Lung (tissue), 11 donors: ENCODE measurements at regions not wholly inside any gene's neighbourhood (a gene's known extent, or its start where the extent isn't known, plus 50 kb on each side); places are given as distances from the start of the nearest gene placed in this dataset.

Experiments used
- ATAC-seq: fragments of 200-7000 bp; cut with Tn5 transposase; one replicate; pipeline ENCODE4 v1.9.1; 2020; ENCODE audit warnings: moderate number of reproducible peaks; ENCODE audit not compliant: insufficient read depth, low FRiP score
- DNase-seq, 3 donors: peaks; one replicate each; pipeline ENCODE4 v3.0.0-alpha.2; 2013 to 2017
- H3K27ac ChIP-seq, 2 donors: one replicate each; pipeline ENCODE4 v1.5.1; 2013; ENCODE audit warnings: mild to moderate bottlenecking in 2 of 2, moderate library complexity in 2 of 2, control low read depth in 1 of 2, inconsistent platforms in 1 of 2, low read depth in 1 of 2, low read length in 1 of 2
- H3K27me3 ChIP-seq, 3 donors: one replicate each; pipeline ENCODE4 v1.5.1; 2013; ENCODE audit warnings: low read length in 2 of 3; ENCODE audit not compliant: control insufficient read depth in 3 of 3, insufficient read depth in 3 of 3
- H3K36me3 ChIP-seq, 4 donors: one replicate each; pipeline ENCODE4 v1.5.1; 2013; ENCODE audit warnings: low read length in 4 of 4, mild to moderate bottlenecking in 1 of 4, moderate library complexity in 1 of 4; ENCODE audit not compliant: control insufficient read depth in 4 of 4, insufficient read depth in 4 of 4
- H3K4me1 ChIP-seq, 5 donors: one replicate each; pipeline ENCODE4 v1.5.1; 2013; ENCODE audit warnings: low read length in 5 of 5, mild to moderate bottlenecking in 2 of 5, moderate library complexity in 1 of 5; ENCODE audit not compliant: control insufficient read depth in 5 of 5, insufficient read depth in 5 of 5
- H3K4me3 ChIP-seq: one replicate; pipeline ENCODE4 v1.5.1; 2013; ENCODE audit warnings: mild to moderate bottlenecking, control low read depth, moderate library complexity
- H3K9ac ChIP-seq, 2 donors: one replicate each; pipeline ENCODE4 v1.5.1; 2013; ENCODE audit warnings: low read length in 2 of 2, control low read depth in 1 of 2; ENCODE audit not compliant: insufficient read depth in 1 of 2
- H3K9me3 ChIP-seq, 4 donors: one replicate each; pipeline ENCODE4 v1.5.1; 2013; ENCODE audit warnings: low read length in 3 of 4, mild to moderate bottlenecking in 1 of 4, moderate library complexity in 1 of 4; ENCODE audit not compliant: control insufficient read depth in 4 of 4, insufficient read depth in 3 of 4
- WGBS, 2 donors: extraction: QIAGEN DNeasy Blood & Tissue Kit; methylation state at CpG; one replicate each; pipeline ENCODE4 v1.1.7; 2013; 5-methylcytosine and 5-hydroxymethylcytosine counted together
- TF ChIP-seq, protein P1 (sequence below): IDR thresholded peaks from 2 replicates; pipeline ENCODE4 v1.5.1; 2012; ENCODE audit warnings: mild to moderate bottlenecking; ENCODE audit errors: control extremely low read depth, extremely low read depth
- donor health status: control.
- donor health status: control.
- donor health status: Bipolar disorder and iron deficiency.
- donor health status: healthy.
- donor health status: DM: yes; HTN: yes; CAD: no.

DNA sequence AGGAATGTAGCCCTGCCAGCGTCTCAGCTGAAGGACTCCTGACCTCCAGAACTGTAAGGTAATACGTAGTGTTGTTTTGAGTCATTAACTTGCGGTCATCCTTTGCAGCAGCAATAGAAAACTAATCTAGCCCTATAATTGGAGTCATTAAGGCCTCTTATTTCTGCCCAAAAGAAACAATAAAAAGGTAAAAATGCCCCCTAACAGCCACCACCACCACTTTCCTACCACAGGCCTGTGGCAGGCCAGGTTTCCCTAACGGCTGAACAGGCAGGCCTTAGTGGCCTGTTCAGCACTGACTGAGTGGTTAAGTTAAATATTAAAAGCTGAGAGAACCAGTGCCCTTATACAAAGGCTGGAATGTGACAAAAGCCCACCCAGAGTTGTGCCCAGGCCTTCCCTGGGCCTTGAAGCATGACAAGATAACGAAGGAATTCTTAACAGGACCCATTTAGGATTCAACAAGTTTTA is 286.5 kb upstream of the ERCC4 start:
- no peak for DNase-seq
- Histone ChIP-seq H3K36me3 (no peaks in the 10 kb centered on the region), H3K27me3 (no peaks in the 10 kb centered on the region), H3K9ac (no peak overlapping the region), H3K4me3 (no peak overlapping the region), H3K9me3 (peaks cover 0 to 5% (median 0%) of the 10 kb centered on the region in 4 donors), H3K4me1 (no peaks in the 10 kb centered on the region), H3K27ac (no peak overlapping the region)
- no peak for ATAC-seq
- 68 to 74% methylated on average over 5 of the region's 5 CpGs for WGBS, 2 donors
- TF ChIP-seq, protein P1, sequence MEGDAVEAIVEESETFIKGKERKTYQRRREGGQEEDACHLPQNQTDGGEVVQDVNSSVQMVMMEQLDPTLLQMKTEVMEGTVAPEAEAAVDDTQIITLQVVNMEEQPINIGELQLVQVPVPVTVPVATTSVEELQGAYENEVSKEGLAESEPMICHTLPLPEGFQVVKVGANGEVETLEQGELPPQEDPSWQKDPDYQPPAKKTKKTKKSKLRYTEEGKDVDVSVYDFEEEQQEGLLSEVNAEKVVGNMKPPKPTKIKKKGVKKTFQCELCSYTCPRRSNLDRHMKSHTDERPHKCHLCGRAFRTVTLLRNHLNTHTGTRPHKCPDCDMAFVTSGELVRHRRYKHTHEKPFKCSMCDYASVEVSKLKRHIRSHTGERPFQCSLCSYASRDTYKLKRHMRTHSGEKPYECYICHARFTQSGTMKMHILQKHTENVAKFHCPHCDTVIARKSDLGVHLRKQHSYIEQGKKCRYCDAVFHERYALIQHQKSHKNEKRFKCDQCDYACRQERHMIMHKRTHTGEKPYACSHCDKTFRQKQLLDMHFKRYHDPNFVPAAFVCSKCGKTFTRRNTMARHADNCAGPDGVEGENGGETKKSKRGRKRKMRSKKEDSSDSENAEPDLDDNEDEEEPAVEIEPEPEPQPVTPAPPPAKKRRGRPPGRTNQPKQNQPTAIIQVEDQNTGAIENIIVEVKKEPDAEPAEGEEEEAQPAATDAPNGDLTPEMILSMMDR = no peak

DNA sequence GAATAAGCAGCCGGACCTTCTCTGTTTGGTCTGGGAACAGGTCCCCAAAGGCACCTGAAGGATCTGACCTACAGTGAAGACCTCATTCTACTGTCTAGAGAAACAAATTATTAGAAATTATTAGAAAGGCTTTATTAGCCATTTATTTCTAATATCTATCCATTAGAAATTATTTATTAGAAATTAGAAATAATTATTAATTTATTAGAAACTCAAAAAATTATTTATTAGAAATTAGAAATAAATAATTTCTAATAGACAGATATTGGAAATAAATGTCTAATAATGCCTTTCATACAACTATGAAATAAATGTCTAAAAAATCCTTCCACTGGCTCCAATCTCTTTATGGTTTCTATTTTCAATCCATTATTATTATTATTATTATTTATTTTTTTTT is 285.7 kb upstream of the ERCC4 start:
- DNase-seq (no peak), ATAC-seq (no peak)
- Histone ChIP-seq H3K4me1 (no peaks in the 10 kb centered on the region), H3K4me3 (no peak overlapping the region), H3K9ac (no peak overlapping the region), H3K27ac (no peak overlapping the region), H3K27me3 (no peaks in the 10 kb centered on the region), H3K36me3 (no peaks in the 10 kb centered on the region), H3K9me3 (peaks cover 0 to 5% (median 0%) of the 10 kb centered on the region in 4 donors)
- 92 to 93% methylated on average over 1 of the region's 1 CpG for WGBS, 2 donors
- TF ChIP-seq, protein P1 = no peak

DNA sequence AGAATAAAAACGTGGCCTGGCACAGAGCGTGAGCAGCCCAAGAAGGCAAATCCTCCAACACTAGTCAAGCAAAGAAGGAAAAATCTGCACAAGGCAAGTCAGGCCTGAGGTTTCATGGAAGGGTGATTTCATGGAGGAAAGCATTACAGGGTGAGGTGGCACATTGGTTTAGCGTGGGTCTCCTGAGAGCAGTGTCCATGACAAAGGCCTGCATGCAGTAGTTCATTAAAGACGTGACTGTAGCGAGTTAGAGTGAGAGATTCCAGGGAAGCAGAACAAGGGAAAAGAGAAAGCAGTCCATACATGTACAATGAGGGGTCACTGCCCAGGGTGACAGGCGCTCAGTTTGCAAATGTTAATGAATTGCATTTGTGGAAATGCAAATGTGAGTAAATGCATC is 285.0 kb upstream of the ERCC4 start:
- H3K36me3 ChIP-seq = no peaks in the 10 kb centered on the region
- no peaks in the 10 kb centered on the region for H3K4me1 ChIP-seq
- TF ChIP-seq, protein P1 = no peak
- no peak overlapping the region for H3K27ac ChIP-seq
- WGBS, 2 donors = 84 to 88% methylated on average over 6 of the region's 6 CpGs
- DNase-seq (no peak), ATAC-seq (no peak)
- H3K9me3 ChIP-seq = peaks cover 0 to 5% (median 0%) of the 10 kb centered on the region in 4 donors
- no peaks in the 10 kb centered on the region for H3K27me3 ChIP-seq
- H3K4me3 ChIP-seq = no peak overlapping the region
- no peak overlapping the region for H3K9ac ChIP-seq

DNA sequence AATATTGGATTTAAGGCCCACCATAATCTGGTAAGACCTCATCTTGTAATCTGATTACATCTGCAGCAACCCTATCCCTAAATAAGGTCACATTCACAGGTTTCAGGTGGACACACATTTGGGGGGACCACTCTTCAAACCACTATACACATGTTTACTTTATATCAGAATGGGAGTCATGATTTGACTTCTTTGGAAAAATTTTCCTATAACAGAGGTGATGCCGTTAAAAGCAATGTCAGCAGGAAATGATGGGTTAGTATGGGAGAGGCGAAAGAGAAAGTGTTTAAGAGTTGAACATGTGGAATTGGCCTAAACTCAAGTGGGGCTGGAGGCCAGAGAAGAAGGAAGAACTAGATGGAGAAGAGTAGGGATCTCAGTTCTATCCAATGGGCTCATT is 281.7 kb upstream of the ERCC4 start:
- Histone ChIP-seq H3K27me3 (no peaks in the 10 kb centered on the region), H3K9ac (no peak overlapping the region), H3K27ac (no peak overlapping the region), H3K36me3 (no peaks in the 10 kb centered on the region), H3K9me3 (peaks cover 0 to 3% (median 0%) of the 10 kb centered on the region in 4 donors), H3K4me1 (no peaks in the 10 kb centered on the region), H3K4me3 (no peak overlapping the region)
- WGBS, 2 donors = 87 to 97% methylated on average over 2 of the region's 2 CpGs
- DNase-seq (no peak), ATAC-seq (no peak)
- TF ChIP-seq, protein P1 = no peak
